Stimulated activated CD4-positive, alpha-beta T cell treated with anti-CD3 and anti-CD28 coated beads, Interleukin-1b, Interleukin-23, amount 100 ng/mL, for 1 hour (primary cell): ENCODE measurements at regions not wholly inside any gene's neighbourhood (a gene's known extent, or its start where the extent isn't known, plus 50 kb on each side); places are given as distances from the start of the nearest gene placed in this dataset.
"Not testable (repeated sequence)": the region's sequence is repeated elsewhere in the genome, so short reads cannot be mapped to it uniquely, and the experiment has no call there.

Experiments used
- DNase-seq, 2 donors: peaks; one replicate each; pipeline ENCODE4 v3.0.0-alpha.2; 2020; ENCODE audit warnings: low read depth in 2 of 2

- no peak for DNase-seq
Measured at GRCh38 chr4:77505958-77506319, 99.7 kb upstream of the CXCL13 start.

- no peak for DNase-seq
Measured at GRCh38 chr4:77510367-77510766, 95.3 kb upstream of the CXCL13 start.

- no peak for DNase-seq
Measured at GRCh38 chr4:77525538-77525937, 80.1 kb upstream of the CXCL13 start.

GRCh38 chr4:77527900-77528299, 77.7 kb upstream of the CXCL13 start:
- DNase-seq, result not testable (repeated sequence)

- no peak for DNase-seq
Measured at GRCh38 chr4:77538144-77538543, 67.5 kb upstream of the CXCL13 start.

- no peak for DNase-seq
Measured at GRCh38 chr4:77538574-77539157, 67.0 kb upstream of the CXCL13 start.
